Tibial nerve (tissue), 4 donors: ENCODE measurements at regions not wholly inside any gene's neighbourhood (a gene's known extent, or its start where the extent isn't known, plus 50 kb on each side); places are given as distances from the start of the nearest gene placed in this dataset.

Experiments
- CTCF ChIP-seq, 5 experiments: fragments of 200-600 bp in 3 of 5; fragments of 450-650 bp in 2 of 5; sonication (generic) in 3 of 5; IDR thresholded peaks; one replicate each; pipeline ENCODE4 v1.5.1; 2016 to 2019; ENCODE audit warnings: antibody characterized with exemption in 5 of 5, mild to moderate bottlenecking in 3 of 5, moderate library complexity in 2 of 5
- EP300 ChIP-seq, 2 donors: sonication (generic); formaldehyde crosslinking; IDR thresholded peaks; one replicate each; pipeline ENCODE4 v1.6.1; 2017; ENCODE audit warnings: antibody characterized with exemption in 2 of 2, mild to moderate bottlenecking in 1 of 2
- POLR2A ChIP-seq, 2 donors: fragments of 450-650 bp; IDR thresholded peaks; one replicate each; pipeline ENCODE4 v1.6.1; 2017; ENCODE audit warnings: antibody characterized with exemption in 2 of 2, mild to moderate bottlenecking in 2 of 2, moderate library complexity in 2 of 2

DNA sequence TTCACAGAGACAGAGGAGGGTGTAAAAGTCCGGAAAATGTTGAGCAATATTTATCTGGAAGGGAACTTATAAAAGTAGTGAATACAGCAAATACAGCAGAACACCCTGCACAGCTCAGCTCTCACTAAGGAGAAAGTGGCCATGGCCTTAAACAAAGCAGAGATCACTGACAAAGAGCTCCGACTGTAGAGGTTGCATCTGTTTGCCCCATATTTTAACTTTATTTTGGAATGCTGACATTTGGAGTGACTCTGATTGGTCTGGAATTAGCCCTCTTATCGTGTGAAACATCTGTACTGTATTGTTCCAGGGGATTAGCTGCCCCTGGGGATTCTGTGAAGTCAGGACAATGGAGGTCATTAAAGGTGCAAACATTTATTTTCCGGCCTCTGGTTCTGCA lies 1275.7 kb upstream of the FLRT2 start:
- TF ChIP-seq CTCF (IDR thresholded peaks at IDR 0.05) (no peak), EP300 (IDR thresholded peaks at IDR 0.05) (peak in 1 of 2 donors; percentile 17), POLR2A (IDR thresholded peaks at IDR 0.05) (no peak)
